Erythroblast (primary cell): ENCODE measurements at regions not wholly inside any gene's neighbourhood (a gene's known extent, or its start where the extent isn't known, plus 50 kb on each side); places are given as distances from the start of the nearest gene placed in this dataset.

ENCODE experiments used
- GATA1 ChIP-seq: IDR thresholded peaks from 2 replicates; pipeline ENCODE4 v1.6.1; 2011; ENCODE audit warnings: low read depth, mild to moderate bottlenecking, control low read depth, low read length, moderate library complexity
- POLR2A ChIP-seq: IDR thresholded peaks from 2 replicates; pipeline ENCODE4 v1.6.1; 2011; ENCODE audit warnings: mild to moderate bottlenecking, low read length

DNA sequence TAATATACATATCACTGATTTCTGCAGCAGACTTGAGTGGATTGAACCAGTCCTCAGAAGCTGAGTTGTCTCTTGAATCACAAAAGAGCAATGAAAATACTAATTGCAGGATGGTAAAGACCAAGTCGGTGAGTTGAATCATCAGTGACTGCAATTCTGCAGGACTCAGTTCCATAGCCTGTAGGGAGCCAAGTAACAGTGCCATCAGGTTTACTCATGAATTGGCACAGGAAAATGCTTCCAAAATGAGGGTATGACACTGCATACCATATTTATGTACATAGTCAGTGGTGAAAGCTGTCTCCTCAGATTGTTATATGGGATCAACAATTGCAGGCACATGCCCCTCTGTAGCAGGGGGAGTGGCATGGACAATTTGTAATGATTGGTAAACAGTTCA is 192.8 kb downstream of the CCNG2 start:
- no peak for TF ChIP-seq POLR2A
- TF ChIP-seq GATA1 = no peak
